ENCODE measurements at regions not wholly inside any gene's neighbourhood (a gene's known extent, or its start where the extent isn't known, plus 50 kb on each side); places are given as distances from the start of the nearest gene placed in this dataset.

DNA sequence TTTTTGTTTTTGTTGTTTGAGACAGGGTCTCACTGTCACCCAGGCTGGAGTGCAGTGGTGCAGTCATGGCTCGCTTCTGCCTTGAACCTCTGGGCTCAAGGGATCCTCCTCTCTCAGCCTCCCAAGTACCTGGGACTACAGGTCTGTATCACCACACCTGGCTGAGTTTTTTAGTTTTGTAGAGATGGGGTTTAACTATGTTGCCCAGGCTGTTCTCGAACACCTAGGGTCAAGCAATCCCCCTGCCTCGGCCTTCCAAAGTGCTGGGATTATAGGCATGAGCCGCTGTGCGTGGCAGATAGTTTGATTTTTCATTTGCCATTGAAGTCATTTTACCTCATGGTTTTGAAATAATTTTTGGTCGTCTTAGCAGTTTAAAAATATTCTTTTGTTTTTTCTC, 94.3 kb upstream of the EIF5 start:
- TF ChIP-seq, protein P1, sequence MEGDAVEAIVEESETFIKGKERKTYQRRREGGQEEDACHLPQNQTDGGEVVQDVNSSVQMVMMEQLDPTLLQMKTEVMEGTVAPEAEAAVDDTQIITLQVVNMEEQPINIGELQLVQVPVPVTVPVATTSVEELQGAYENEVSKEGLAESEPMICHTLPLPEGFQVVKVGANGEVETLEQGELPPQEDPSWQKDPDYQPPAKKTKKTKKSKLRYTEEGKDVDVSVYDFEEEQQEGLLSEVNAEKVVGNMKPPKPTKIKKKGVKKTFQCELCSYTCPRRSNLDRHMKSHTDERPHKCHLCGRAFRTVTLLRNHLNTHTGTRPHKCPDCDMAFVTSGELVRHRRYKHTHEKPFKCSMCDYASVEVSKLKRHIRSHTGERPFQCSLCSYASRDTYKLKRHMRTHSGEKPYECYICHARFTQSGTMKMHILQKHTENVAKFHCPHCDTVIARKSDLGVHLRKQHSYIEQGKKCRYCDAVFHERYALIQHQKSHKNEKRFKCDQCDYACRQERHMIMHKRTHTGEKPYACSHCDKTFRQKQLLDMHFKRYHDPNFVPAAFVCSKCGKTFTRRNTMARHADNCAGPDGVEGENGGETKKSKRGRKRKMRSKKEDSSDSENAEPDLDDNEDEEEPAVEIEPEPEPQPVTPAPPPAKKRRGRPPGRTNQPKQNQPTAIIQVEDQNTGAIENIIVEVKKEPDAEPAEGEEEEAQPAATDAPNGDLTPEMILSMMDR (conservative IDR thresholded peaks at IDR 0.05; ENCODE audit: low read depth, low read length) = no peak
- no peak for TF ChIP-seq EZH2phosphoT487 (IDR thresholded peaks at IDR 0.05; ENCODE audit: borderline replicate concordance, low read length)

Measured in PC-3 (cell line).